ENCODE measurements at regions not wholly inside any gene's neighbourhood (a gene's known extent, or its start where the extent isn't known, plus 50 kb on each side); places are given as distances from the start of the nearest gene placed in this dataset.

DNA sequence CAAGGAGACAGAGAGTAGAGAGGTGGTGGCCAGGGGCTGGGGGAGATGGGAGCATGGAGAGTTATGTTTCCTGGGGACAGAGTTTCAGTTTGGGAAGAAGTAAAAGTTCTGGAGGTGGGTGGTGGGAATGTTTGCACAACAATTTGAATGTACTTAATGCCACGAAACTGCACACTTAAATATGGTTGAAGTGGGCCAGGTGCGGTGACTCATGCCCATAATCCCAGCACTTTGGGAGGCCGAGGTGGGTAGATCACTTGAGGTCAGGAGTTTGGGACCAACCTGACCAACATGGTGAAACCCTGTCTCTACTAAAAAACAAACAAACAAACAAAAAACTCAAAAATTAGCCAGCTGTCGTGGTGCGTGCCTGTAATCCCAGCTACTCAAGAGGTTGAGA is 137.2 kb downstream of the PFKFB3 start:
- no peak for DNase-seq (ENCODE audit: extremely low read depth in 1 of 2, low read depth in 1 of 2)

DNA sequence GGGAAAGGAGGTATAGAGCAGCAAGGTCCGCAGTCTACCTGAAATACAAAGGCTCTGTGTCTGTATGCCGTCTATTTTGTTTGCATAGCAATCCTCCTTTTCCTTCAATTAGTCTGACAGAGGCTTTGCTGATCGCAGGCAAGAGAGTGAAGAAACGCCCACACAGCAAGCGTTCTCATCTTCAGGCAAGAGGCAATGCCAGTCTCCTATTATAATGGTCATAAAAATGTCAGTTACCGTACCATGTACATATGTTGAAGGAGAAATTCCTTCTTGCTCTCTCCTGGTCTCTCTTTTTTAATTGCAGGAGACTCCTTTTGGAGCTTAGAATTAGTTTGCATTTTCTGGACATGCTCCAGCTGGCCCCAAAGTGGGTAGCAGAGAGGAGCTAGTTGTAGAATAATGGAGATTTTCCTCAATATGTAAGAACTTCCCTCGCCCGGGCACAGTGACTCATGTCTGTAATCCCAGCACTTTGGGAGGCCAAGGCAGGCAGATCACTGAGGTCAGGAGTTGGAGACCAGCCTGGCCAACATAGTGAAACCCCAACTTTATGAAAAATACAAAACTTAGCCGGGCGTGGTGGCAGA is 139.5 kb downstream of the PFKFB3 start:
- DNase-seq (ENCODE audit: extremely low read depth in 1 of 2, low read depth in 1 of 2) = no peak

DNA sequence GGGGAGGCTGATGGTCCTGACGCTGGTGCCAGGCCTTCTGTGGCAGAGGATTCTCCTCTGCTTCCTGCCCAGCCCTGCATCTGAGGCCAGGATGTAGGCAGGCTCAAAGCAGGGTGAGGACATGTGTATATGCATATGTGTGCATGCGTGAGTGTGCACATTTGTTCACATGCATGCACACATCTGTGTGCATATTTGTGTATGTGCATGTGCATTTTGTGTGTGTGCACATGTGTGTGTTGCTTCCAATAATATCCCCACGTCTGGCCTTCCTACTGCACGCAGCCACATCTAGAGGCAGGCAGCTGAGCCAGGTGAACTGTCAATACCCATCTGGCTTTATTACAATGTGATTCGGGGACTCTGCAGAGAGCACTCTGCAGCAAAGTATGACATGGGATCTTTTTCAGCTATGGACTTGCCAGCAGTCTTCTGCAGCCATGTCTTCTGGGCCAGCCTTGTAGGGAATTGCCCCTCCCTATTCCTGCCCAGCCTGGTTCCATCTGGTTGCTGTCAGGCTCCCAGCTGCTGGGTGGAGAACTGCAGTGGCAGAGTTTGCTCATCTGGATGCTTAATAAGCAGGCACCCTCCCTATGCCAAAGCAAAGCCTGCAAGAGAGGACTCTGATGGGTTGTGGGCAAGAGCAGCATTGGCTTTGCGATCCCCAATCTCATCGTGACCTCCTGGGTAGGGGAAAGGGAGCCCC is 140.7 kb downstream of the PFKFB3 start:
- DNase-seq (ENCODE audit: extremely low read depth in 1 of 2, low read depth in 1 of 2) = no peak

DNA sequence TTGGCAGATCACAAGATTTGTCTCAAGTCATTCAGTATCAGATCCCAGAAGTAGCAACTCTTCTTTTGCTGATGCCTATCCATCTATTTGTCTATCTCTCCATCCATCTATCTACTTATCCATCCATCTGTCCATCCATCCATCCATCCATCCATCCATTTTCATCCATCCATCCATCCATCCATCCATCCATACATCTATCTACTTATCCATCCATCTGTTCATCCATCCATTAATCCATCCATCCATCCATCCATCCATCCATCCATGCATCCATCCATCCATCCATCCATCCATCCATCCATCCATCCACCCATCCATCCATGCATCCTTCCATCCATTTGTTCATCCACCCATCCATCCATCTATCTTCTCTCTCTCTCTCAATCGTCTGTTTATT is 142.7 kb downstream of the PFKFB3 start:
- no peak for DNase-seq (ENCODE audit: extremely low read depth in 1 of 2, low read depth in 1 of 2)

DNA sequence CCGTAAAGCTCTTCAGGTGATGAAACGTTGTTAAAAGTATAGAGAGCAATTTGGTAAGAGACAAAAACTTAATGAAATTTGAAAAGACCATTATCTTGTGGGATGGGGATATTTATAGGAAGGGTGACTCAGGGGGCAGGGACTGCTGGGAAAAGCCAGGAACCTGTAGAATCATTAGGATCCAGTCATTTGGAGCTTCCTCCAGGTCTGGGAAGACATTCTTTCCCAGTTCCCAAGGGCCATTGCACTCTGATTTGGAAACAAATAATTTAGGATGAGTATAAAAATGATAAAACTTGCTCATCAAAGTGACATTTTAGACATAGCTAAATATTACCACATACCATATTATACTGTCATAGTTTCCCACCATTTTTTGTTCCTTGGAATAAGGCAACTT is 143.9 kb downstream of the PFKFB3 start:
- no peak for DNase-seq (ENCODE audit: extremely low read depth in 1 of 2, low read depth in 1 of 2)

DNA sequence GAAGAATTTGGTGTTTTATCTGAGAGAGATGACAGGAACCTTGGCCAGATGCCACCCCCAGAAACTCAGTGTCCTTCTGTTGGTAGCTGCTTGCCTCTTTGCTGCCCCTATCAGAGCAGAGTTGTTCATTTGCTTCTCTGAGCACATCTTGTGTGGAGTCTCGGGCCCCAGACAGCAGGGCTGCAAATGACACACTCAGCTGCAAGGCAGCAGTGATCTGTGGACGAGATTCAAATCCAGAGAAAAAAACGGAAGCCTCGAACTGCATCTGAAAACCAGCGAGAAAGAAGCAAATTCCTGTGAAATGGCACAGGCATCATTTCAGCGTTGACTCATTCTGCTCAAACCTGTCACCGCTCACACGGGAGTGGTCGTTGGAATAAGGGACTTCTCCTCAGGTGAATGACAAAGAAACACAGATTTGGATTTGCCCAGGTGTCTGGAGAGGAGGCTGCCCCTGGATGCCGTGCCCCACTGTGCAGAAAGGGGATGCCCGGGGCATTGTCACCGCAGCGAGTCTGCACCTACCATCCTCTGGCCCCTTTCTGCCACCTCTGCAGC is 144.7 kb downstream of the PFKFB3 start:
- peak; percentile 10 to 69 for DNase-seq (ENCODE audit: extremely low read depth in 1 of 2, low read depth in 1 of 2)

DNA sequence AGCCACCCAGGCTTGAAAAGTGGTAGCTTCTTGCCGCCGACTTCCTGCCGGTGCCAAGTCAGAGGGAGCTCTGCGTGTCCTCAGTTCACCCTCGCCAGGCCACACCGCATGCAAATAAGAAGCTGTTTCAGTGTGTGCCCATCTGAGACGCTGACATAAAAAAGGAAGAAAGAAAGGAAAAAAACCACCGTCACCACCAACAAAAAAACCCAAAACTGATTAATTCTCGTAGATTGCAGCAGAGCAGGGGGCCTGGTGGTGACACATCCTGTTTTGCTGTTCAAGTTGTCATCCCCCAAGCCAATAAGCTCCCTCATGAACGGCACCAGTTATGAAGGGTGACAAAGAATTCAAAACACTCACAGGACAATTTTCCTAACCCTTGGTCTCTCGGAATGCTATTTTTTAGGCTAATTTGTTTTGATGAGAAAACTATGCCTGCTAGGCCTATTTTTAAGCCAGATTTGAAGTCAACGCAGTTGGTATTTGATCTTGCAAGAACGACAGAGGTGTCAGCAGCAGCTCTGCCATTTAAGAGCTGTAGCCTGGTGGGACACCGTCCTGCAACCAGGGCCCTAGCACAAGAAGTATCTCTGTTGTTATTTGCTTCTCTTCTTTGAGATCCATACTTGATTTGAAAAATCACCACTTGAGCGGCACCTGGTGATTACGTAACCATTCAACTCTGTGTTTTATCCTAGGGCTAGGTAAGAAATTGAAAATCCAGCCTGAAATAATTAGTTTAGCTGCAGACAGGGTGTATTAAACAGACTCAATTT is 145.6 kb downstream of the PFKFB3 start:
- peak; percentile 66 to 89 for DNase-seq (ENCODE audit: extremely low read depth in 1 of 2, low read depth in 1 of 2)

DNA sequence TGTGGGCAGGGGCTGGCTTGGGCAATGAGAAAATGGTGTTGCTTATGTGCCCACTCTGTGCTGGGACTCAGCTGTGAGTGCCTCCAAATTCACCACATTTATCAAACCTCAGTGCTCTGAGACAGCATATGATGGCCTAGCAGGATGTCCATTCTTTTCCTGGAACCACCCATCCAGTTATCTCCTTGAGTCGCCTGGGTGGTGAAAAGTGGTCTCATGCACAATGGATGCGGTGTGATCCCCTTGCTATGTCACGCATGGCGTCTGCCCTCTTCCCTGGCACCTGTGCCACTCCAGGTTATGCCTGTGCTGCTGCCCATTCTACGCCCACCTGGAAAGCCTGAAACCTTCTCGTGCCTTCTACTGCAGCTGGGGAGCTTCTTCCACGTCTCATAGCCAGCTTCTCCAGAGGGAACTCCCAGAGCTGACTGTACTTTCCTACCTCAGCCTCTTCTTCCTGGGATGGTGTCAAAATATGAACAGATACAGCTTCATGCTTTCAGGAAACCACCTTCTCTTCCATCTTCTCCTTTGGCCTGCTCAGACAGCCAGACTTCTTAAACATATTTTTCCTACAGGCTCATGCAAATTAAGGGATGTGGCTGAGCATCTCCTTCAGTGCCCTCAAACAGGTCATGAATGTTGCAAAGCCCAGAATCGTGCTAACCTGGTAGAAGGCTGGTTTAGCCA is 147.3 kb downstream of the PFKFB3 start:
- no peak for DNase-seq (ENCODE audit: extremely low read depth in 1 of 2, low read depth in 1 of 2)

DNA sequence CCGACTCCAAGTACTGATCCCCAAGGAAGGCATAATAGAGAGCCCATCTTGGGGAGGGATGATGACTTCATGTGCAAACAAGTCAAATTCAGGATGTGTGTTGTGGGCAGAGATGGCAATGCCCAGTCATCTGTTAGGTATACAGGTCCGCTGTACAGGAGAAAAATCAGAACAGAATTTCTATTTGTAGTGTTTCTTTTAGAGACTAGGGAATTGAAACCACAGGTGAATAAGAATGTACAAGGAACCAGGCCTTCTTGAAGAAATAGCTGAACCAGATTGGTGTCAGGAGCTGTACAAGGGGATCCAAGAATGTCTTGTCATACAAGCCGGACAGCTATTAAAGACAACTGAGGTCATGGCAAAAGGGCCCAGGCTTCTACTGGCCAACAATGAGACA is 147.9 kb downstream of the PFKFB3 start:
- DNase-seq (ENCODE audit: extremely low read depth in 1 of 2, low read depth in 1 of 2) = no peak

DNA sequence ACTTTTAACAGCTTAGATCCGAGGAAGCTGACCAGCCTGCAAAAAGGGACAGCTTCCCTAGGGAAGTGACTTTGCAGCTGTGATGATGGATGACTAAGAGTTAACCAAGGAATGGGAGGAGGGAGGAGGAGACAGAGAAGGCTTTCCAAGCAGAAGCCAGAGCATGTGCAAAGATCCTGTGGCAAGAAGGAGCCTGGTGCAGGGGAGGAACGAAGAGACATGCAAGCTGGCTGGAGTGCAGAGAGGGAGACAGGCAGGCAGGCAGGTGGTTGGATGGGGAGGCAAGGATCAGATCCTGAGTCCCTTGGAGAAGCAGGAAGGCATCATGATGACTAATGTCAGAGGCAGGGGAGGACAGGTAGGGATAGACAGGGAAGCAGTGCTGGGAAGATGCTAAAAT is 148.8 kb downstream of the PFKFB3 start:
- DNase-seq (ENCODE audit: extremely low read depth in 1 of 2, low read depth in 1 of 2) = no peak

DNA sequence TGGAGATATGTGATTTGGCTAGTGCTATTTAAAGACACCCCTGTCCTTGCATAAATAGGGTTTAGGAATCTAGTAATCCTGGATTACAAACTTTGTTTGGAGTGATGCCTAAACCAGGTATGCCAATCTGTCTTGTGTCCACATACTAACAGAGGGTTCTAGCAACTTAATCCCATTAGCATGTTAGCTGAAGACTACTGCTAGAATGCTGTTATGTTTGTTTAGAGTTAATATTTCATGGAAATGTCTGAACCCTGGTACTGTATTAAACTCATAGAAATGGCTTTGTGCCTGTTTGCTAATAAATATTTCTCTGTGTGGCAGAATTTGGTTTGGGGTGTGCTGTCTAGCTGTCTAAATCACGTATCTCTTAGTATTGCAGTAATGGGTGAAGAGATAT is 150.8 kb downstream of the PFKFB3 start:
- no peak for DNase-seq (ENCODE audit: extremely low read depth in 1 of 2, low read depth in 1 of 2)

DNA sequence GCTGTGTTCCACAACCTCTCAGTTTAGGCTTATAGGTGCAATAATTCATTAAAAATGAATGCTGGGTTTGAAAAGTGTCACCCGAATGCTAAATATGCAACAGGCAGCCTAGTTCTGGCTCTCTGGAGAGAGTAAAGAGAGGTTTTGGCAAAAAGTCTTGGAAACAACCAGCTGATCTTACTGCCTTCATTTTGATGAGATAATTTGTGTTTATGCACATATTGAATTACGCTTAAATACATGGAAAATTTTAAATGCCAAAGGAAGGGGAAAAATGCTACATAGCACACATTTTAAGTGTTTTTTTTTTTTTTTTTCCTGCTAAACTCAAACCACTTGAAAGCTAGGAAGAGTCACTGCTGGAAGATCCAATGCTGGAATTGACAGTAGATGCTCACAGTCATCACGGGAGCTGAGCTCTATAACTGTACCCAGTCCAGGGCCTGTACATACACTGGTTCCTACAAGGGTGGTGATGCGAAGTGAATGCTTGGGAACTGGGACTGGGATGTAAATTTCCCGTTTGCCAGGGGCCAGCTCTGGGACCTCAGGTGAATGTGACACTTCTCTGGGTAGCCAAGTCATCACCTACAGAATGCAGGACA is 151.5 kb downstream of the PFKFB3 start:
- no peak for DNase-seq (ENCODE audit: extremely low read depth in 1 of 2, low read depth in 1 of 2)

DNA sequence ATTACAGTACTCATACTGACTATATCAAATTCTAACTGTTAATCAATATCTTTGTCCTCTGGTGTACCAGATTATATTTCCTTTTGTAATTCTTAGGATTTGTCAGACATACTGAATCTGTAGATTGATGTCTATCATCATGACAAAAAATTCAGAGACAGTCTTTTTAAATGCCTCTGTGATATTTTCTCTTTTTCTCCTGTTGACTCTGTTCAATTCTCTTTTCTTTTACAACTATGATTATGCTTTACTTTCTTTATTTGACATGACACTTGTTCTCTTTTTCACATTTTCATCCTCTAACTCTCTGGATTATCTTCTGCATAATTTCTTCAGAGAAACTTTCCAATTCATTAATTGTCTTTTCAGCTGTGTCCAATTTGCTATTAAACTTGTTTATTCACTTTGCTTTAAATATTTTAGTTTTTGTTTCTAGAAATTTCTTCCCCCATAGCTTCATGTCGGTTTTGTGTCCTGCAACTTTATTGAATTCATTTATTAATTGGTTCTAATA is 153.6 kb downstream of the PFKFB3 start:
- DNase-seq (ENCODE audit: extremely low read depth in 1 of 2, low read depth in 1 of 2) = no peak

DNA sequence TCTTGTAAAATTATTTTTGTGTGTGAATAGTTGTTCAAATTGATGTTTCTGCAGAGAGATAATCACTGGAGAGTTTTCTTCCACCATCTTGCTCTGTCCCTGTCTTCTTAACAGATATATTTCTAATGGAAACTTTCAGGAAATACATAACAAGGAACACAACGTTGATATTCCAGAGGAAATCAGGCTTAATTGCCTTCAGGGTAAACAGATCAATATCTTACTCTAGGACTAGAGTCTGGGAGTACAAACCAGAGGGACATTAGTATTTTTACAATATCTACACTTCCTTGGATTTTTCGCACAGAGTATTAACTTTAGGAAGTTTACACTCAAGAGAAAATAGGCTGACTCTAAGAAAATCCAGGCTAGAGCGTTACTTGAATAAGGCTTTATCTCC is 159.1 kb downstream of the PFKFB3 start:
- DNase-seq (ENCODE audit: extremely low read depth in 1 of 2, low read depth in 1 of 2) = no peak

DNA sequence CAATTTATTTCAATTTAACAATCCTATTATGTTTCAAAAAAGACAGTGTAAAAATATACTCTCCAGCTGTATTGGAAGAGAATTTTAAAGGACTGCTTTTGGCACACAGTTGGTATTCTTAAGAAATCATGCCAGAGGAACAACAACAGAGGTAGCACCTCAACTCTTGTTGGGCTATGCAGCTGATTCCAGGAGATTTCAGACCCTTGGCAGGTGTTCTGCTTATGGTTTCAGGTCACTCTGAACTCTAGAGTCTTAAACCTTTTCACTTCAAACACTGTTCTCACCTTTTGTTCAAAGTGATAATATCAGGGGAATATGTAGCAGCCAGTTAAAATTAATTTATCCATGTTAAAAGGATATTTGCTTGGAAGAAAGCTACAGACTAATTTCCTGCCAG is 160.1 kb downstream of the PFKFB3 start:
- DNase-seq (ENCODE audit: extremely low read depth in 1 of 2, low read depth in 1 of 2) = no peak

DNA sequence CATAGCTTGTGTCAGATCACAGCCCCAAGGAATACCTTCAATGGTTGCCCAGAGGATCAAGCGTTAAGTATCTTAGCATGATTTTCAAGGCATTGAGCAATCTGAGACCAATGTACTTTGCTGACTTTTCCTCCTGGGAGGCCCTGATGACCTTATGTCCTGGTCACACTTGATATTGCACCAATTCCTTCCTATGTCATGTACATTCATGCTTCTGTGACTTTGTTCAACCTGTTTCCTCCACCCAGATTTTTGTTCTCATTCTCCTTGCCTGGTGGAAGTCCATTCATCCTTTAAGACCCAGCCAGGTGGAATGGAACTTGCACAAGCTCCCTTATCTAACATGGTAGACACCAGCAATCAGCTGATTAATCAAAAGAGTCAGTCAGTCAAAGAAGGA is 160.8 kb downstream of the PFKFB3 start:
- DNase-seq (ENCODE audit: extremely low read depth in 1 of 2, low read depth in 1 of 2) = no peak

DNA sequence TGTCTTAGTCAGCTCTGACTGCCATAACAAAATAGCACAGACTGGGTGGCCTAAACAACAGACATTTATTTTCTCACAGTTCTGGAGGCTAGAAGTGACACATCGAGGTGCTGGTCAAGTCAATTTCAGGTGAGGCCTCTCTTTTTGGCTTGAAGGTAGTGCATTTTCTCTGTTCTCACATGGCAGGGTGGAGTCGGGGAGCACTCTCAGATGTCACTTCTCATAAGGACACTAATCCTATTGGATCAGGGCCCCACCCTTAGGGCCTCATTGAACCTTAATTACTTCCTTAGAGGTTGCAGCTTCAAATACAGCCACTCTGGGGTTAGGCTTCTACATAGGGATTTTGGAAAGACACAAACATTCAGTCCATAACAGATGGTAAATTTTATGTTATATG is 161.6 kb downstream of the PFKFB3 start:
- no peak for DNase-seq (ENCODE audit: extremely low read depth in 1 of 2, low read depth in 1 of 2)

DNA sequence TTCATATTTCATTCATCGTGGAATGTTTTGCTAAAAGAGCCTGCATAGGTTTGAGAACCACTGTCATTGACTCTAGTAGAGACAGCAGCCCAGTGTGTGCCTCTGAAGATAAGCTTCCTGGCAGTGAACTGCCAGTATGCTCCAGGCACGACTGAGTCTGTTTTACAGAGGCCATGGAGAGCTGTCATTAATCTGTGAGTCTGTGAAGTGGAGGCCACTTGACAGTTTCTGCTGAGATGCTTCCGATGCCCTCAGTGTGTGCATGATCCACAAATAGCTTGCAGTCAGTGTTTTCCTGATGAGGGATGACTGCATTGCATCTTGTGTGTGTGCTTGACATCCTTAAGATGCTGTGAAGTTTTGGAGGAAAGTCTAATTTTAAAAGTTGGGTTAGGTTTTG is 162.2 kb downstream of the PFKFB3 start:
- DNase-seq (ENCODE audit: extremely low read depth in 1 of 2, low read depth in 1 of 2) = no peak

DNA sequence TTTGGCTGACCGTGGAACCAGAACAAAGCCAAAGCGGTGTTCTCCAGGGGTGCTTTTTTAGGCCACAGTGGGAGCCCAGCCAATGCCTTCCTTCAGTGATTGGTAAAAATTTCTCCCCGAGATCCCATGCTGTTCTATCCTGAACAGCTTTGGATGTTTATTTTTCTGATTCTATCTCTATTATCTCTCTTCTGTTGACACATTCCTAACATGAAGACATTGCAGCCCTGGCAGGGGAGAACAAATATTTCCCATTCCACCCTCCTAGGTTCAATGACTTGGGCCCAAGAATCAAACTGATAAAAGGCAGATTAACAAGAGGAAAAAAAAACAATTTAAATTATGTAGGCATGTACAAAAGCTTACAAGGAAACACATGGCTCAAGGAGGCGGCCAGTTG is 162.7 kb downstream of the PFKFB3 start:
- DNase-seq (ENCODE audit: extremely low read depth in 1 of 2, low read depth in 1 of 2) = no peak
